PC-9 (cell line): ENCODE measurements at regions not wholly inside any gene's neighbourhood (a gene's known extent, or its start where the extent isn't known, plus 50 kb on each side); places are given as distances from the start of the nearest gene placed in this dataset.

Experiments
- EZH2 ChIP-seq: fragments of 200-600 bp; sonication (generic); IDR thresholded peaks from 2 replicates; pipeline ENCODE4 v1.8.0; 2017; ENCODE audit warnings: antibody characterized with exemption, low read depth
- TF ChIP-seq, protein P1 (sequence below): fragments of 200-600 bp; sonication (generic); conservative IDR thresholded peaks from 2 replicates; pipeline ENCODE4 v1.6.1; 2017; ENCODE audit warnings: mixed run types, antibody characterized with exemption, mild to moderate bottlenecking, moderate library complexity

DNA sequence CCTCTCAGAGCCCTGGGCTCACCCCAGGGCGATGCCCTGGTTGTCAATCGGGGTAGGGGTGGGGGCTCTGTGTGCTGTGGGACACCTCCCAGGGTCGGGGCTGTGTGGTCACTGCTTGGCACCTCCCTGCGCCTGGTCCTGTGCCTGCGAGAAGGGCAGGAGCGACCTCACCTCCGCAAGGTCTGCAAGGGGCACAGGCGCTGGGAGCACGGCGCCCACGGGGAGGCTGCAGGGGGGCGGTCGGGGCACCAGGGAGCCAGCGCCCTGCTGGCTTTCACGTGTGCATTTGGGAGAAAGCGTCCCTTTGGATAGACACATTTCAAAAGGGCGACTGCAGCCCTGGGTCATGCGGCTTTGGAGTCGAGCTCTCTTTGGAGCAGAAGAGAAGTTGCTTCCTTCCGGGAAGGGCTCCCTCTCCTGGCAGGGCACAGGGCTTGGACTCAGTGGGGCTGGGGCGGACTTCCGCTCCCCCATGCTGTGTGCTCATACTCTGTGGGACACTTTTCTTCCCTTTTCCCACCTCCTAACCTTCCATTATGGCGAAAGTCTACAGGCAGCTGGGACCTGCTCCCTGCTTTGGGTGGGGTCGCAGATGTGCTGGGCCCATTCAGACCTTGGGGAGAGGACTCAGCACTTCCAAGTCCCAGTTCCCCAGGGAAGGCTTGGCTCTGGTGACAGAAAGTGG lies 52.9 kb upstream of the SLC28A3 start:
- TF ChIP-seq, protein P1, sequence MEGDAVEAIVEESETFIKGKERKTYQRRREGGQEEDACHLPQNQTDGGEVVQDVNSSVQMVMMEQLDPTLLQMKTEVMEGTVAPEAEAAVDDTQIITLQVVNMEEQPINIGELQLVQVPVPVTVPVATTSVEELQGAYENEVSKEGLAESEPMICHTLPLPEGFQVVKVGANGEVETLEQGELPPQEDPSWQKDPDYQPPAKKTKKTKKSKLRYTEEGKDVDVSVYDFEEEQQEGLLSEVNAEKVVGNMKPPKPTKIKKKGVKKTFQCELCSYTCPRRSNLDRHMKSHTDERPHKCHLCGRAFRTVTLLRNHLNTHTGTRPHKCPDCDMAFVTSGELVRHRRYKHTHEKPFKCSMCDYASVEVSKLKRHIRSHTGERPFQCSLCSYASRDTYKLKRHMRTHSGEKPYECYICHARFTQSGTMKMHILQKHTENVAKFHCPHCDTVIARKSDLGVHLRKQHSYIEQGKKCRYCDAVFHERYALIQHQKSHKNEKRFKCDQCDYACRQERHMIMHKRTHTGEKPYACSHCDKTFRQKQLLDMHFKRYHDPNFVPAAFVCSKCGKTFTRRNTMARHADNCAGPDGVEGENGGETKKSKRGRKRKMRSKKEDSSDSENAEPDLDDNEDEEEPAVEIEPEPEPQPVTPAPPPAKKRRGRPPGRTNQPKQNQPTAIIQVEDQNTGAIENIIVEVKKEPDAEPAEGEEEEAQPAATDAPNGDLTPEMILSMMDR = no peak
- no peak for TF ChIP-seq EZH2
